Heart left ventricle (tissue), 13 donors: ENCODE measurements at regions not wholly inside any gene's neighbourhood (a gene's known extent, or its start where the extent isn't known, plus 50 kb on each side); places are given as distances from the start of the nearest gene placed in this dataset.
"Not testable (repeated sequence)": the region's sequence is repeated elsewhere in the genome, so short reads cannot be mapped to it uniquely, and the experiment has no call there.

Source experiments
- POLR2A ChIP-seq, 2 donors: fragments of 450-650 bp; IDR thresholded peaks; one replicate each; pipeline ENCODE4 v1.6.1; 2017; ENCODE audit warnings: antibody characterized with exemption in 2 of 2, mild to moderate bottlenecking in 2 of 2, moderate library complexity in 2 of 2
- TF ChIP-seq, protein P1 (sequence below), 12 donors: fragments of 200-600 bp; sonication (generic) in 4 of 12; IDR thresholded peaks; one replicate each; pipeline versions ENCODE4 v1.5.0 to v1.8.0; 2018 to 2022; ENCODE audit warnings: antibody characterized with exemption in 12 of 12, mild to moderate bottlenecking in 5 of 12
- donor health status: ischemic (EF 13 %, LVEDD 7.1; RV severe dilation, severe dysfunction).
- donor health status: DM: no; HTN: yes; CAD: no.
- donor health status: DM: no; HTN: no; CAD: no.
- donor health status: ischemic (EF 25% LVEDD 6.9; RV normal size, moderate dysfunction).
- donor health status: ischemic (EF 25% LVEDD 5.7; RV mildly dilated, moderate dysfunction).
- donor health status: ischemic (EF 35%, LVEDD 5.7; RV mildly dilated, moderate dysfunction).
- donor health status: nonischemic (EF 11% LVEDD 7.7; RV severe dilation, severe dysfunction).
- donor health status: DM: yes; HTN: yes; CAD: no.
- donor health status: PGD.
- donor health status: ischemic (EF 29% LVEDD 5.4; RV normal size, mild dysfunction).
- donor health status: nonischemic (EF 23%, LVEDD 6.1; RV moderate dilation, normal function).

DNA sequence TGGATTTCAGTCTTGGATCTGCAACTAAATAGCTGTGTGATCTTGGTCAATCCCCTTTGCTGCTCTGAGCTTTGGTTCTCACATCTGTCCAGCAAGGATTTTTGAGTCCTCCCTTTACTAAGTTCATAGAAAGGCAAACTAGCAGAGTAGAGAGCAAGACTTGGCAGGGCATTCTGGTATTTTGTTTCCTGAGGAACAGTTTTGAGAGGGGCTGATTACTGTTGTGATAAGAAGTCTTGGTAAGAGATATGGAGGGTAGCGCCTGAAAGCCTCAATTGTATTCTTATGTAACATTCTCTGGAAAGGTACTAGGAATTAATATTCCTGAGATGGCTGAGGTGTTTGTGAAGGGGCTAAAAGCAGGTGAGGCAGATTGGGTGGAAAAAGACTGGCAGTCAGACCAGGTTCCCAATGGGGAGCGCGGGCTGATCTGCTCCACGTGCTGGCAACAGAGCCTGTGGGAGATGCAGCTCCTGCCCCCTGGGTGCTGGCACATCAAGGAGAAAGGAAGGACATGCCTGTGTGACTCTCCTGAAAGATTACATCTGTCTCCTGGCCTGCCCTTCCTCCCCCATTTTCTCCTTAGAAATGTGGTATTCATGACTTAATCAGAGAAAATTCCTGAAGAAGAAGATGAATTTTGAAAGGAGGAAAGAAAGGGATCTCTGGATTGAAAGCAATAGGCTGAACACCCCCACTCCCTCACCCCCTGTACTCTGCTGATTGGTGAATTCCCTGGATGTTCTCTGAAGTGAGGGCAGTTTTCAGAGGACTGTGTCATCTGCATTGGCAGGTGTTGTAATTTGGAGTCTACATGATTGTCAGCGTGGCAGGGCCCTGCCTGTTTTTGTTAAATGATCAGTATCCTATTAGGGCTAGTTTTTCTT, 94.0 kb downstream of the SRGAP2 start:
- TF ChIP-seq, protein P1, sequence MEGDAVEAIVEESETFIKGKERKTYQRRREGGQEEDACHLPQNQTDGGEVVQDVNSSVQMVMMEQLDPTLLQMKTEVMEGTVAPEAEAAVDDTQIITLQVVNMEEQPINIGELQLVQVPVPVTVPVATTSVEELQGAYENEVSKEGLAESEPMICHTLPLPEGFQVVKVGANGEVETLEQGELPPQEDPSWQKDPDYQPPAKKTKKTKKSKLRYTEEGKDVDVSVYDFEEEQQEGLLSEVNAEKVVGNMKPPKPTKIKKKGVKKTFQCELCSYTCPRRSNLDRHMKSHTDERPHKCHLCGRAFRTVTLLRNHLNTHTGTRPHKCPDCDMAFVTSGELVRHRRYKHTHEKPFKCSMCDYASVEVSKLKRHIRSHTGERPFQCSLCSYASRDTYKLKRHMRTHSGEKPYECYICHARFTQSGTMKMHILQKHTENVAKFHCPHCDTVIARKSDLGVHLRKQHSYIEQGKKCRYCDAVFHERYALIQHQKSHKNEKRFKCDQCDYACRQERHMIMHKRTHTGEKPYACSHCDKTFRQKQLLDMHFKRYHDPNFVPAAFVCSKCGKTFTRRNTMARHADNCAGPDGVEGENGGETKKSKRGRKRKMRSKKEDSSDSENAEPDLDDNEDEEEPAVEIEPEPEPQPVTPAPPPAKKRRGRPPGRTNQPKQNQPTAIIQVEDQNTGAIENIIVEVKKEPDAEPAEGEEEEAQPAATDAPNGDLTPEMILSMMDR (IDR thresholded peaks at IDR 0.05): not testable (repeated sequence)
- TF ChIP-seq POLR2A (IDR thresholded peaks at IDR 0.05): not testable (repeated sequence)
